VCaP (cell line): ENCODE measurements at regions not wholly inside any gene's neighbourhood (a gene's known extent, or its start where the extent isn't known, plus 50 kb on each side); places are given as distances from the start of the nearest gene placed in this dataset.

Experiments
- H3K27ac ChIP-seq: fragments of 450-650 bp; 2 replicates; pipeline ENCODE4 v1.5.1; 2017
- TF ChIP-seq, protein P1 (sequence below): fragments of 450-650 bp; conservative IDR thresholded peaks from 2 replicates; pipeline ENCODE4 v1.5.1; 2017; ENCODE audit warnings: mild to moderate bottlenecking, moderate library complexity

DNA sequence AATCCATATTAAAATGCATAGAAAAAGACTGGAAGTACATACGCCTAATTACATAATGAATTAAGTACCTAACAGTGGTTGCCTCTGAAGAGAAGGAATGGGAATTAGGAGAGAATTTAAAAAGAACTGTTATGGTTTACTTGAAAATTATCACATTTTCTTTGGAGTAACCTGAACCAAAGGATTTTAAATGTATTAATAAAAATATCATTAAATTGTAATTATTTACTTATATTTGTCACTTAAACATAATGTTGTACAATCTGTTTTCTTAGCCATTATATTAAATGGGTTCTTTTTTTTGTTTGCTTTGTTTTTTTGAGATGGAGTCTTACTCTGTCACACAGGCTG lies 114.2 kb upstream of the SLC7A14 start:
- H3K27ac ChIP-seq = no peak overlapping the region
- TF ChIP-seq, protein P1, sequence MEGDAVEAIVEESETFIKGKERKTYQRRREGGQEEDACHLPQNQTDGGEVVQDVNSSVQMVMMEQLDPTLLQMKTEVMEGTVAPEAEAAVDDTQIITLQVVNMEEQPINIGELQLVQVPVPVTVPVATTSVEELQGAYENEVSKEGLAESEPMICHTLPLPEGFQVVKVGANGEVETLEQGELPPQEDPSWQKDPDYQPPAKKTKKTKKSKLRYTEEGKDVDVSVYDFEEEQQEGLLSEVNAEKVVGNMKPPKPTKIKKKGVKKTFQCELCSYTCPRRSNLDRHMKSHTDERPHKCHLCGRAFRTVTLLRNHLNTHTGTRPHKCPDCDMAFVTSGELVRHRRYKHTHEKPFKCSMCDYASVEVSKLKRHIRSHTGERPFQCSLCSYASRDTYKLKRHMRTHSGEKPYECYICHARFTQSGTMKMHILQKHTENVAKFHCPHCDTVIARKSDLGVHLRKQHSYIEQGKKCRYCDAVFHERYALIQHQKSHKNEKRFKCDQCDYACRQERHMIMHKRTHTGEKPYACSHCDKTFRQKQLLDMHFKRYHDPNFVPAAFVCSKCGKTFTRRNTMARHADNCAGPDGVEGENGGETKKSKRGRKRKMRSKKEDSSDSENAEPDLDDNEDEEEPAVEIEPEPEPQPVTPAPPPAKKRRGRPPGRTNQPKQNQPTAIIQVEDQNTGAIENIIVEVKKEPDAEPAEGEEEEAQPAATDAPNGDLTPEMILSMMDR = no peak

- no peak overlapping the region for H3K27ac ChIP-seq
- TF ChIP-seq, protein P1 = no peak
These were observed 113.5 kb upstream of the SLC7A14 start for GRCh38 chr3:170699158-170700053.

GRCh38 chr3:170697908-170698307 lies 112.0 kb upstream of the SLC7A14 start:
- peak overlapping the region; percentile 45; the same call in 1 of the 2 replicates for H3K27ac ChIP-seq
- TF ChIP-seq, protein P1 = no peak

GRCh38 chr3:170697131-170697530 lies 111.3 kb upstream of the SLC7A14 start:
- H3K27ac ChIP-seq = peak overlapping the region; percentile 45; the same call in 1 of the 2 replicates
- TF ChIP-seq, protein P1 = no peak

DNA sequence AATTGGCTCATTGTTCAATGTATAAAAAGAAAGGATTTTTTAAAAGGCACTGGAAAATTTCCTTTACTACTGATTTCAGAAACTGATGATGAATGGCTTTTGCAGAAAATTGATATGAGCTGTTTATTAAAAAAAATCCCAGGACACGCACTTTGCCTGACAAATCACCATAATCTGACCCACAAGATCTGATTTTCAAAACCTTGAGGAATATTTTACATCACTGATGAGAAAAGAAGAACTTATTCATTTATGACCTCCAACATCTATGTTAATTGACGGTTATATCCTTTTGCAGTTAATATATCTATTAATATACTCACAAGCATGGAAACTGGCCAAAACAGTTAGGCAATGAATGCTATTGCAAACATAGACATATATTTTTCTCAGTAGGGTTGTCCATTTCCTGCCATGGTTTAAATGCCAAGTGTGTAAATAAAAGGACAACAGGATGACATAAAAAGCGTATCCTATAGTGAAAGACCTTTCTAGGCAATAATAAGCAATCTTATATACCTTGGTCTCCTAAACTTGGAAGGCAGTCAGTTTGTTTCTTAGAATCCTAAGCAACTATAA lies 109.7 kb upstream of the SLC7A14 start:
- TF ChIP-seq, protein P1 = no peak
- no peak overlapping the region for H3K27ac ChIP-seq

DNA sequence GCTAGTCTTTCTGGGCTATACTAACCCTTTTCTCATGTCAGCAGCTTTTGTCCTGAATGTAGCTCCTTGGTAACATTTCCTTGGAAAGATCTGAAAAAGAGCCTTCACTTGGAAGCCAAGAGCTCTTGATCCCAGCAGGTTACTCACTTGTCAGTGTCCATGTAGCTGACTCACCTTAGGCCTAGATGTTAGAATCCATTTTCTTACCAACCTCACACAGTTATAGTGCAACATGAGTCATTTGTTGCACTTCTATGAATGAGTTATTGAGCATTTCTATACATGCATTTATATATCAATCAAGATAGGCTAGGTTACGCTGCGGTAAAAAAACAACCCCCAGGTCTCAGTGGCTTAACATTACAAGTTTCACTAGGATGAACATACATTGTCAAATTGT lies 106.8 kb upstream of the SLC7A14 start:
- TF ChIP-seq, protein P1 = no peak
- H3K27ac ChIP-seq = no peak overlapping the region

DNA sequence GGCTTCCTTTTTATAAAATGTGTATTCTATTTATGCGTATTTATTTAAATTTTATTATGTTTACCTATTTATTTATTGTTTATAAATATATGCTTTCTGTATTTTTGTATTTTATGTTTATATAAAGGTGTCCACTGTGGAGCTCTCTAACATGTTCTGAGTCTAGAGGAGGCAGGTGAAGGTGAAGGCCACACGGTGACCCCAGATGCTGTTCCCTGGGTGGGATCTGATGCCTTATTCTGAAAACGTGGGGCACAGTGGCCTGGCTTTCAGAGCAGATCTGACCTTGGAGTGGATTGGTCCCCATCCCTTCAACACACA lies 104.7 kb upstream of the SLC7A14 start:
- no peak overlapping the region for H3K27ac ChIP-seq
- TF ChIP-seq, protein P1 = peak; percentile 31
